ENCODE measurements at regions not wholly inside any gene's neighbourhood (a gene's known extent, or its start where the extent isn't known, plus 50 kb on each side); places are given as distances from the start of the nearest gene placed in this dataset.
"Not testable (repeated sequence)": the region's sequence is repeated elsewhere in the genome, so short reads cannot be mapped to it uniquely, and the experiment has no call there.

DNA sequence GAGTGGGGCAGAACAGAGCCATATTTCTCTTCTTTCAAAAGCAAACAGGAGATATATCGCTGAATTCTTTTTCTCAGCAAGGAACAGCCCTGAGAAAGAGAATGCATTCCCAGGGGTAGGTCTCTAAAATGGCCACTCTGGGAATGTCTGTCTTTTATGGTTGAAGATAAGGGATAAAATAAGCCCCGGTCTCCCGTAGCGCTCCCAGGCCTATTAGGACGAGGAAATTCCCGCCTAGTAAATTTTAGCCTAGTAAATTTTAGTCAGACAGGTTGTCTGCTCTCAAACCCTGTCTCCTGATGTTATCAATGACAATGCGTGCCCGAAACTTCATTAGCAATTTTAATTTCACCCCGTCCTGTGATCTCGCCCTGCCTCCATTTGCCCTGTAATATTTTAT lies 73.9 kb upstream of the WIPF1 start:
- DNase-seq (ENCODE audit: low spot score); intact Hi-C loops (cut with DNase I): not testable (repeated sequence)

DNA sequence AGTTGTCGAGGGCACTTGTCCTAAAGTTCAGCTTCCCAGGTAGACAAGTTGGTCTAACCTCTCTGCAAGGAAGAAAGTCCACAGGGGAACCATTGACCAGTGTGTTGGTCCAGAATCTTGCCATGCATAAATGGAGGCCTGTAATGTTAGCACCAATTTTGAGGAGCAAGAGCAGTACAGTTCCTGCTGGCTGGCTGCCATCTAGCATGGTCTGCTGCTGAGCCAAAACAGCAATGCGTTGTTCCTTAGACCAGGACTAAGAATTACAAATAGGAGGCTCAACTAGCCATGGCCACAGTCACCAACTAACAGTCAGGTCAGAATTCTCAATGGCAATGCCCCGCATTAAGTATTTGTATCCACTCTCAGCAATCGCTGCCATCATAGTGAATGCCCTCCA lies 72.8 kb upstream of the WIPF1 start:
- intact Hi-C loops (cut with DNase I), result no loop called here

DNA sequence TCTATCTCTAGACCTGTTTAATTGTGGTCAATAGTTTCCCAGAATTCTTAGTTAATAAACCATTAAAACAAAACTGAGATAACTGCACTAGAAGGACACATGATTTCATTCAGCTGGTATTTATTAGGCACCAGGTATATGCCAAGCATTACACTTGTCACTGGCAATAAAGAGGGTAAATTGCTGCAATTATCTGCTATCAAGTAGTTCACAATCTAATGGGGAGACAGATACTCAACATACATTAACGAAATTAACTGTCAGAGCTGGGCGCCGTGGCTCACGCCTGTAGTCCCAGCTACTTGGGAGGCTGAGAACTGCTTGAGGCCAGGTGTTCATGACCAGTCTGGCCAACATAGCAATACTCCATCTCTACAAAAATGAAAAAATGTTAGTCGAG lies 71.7 kb upstream of the WIPF1 start:
- intact Hi-C loops (cut with DNase I), result no loop called here
- no peak for DNase-seq (ENCODE audit: low spot score)

More for the DNA sequence above, 72.8 kb upstream of the WIPF1 start:
- DNase-seq (ENCODE audit: low spot score), result no peak

DNA sequence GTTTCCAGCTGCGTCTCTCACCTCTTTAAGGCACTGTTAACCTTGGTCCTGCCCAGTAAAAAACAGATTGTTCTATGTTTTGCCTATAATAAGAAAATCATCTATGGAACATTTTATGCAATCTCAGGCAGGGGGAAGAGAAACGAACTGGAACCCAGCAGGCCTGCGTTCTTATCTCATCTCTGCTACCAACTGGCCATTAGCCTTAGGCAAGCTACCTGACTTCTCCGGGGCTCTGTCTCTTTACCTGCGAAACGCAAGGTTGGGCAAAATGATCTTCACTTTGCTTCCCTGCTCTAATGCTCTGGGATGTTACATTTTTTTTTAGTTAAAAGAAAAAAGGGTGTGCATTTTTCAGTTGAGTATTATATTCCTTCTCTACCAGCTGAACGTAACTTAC lies 70.5 kb upstream of the WIPF1 start:
- DNase-seq (ENCODE audit: low spot score), result no peak
- intact Hi-C loops (cut with DNase I), result no loop called here

DNA sequence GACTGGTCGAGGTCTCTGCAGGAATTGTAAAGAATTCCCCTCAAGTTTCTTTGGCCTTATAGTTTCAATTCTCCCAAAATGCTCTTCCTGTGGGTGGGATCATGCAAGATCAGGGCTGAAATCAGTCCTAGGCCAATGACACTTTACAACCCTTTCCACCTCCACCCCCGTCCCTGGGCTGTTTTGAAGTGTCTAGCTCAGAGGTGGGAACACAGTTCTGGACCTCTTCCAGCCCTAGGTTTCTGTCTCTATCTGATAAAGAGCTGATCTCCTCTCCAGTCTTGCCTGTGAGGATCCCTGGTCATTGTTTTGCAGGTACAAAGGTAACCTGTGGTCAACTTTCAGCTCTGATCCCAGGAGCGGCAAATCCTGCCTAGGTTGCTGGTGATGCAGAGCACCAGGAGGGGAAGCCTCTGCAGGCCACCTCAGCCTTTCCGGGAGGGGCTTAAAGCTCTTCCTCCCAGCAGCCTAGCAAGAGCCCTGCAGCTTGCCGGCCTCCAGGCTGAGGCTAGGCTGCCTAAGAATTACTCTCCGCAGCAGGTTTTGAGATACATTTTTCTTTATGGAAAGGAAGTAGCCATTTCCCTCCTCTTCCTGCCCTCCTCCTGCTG lies 69.8 kb upstream of the WIPF1 start:
- DNase-seq (ENCODE audit: low spot score), result no peak
- intact Hi-C loops (cut with DNase I), result no loop called here

DNA sequence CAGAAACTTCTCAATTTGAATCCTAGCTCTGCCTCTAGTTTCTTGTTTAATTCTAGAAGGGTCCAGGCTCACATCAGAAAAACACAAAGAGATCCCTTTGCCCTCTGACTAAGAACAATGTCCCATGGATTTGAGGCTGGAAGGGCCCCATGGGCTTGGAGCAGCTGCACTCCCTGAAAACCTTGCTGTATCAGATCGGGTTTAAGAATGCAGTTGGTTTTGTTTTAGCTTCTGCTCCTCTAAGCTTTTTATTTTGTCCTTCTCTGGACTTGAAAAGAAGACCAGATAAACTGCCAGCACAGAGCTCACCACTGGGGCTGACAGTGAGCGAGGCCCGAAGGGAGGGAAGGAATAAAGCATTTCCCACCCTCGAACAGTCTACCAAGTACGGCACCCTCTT lies 69.2 kb upstream of the WIPF1 start:
- intact Hi-C loops (cut with DNase I), result no loop called here
- DNase-seq (ENCODE audit: low spot score), result no peak

DNA sequence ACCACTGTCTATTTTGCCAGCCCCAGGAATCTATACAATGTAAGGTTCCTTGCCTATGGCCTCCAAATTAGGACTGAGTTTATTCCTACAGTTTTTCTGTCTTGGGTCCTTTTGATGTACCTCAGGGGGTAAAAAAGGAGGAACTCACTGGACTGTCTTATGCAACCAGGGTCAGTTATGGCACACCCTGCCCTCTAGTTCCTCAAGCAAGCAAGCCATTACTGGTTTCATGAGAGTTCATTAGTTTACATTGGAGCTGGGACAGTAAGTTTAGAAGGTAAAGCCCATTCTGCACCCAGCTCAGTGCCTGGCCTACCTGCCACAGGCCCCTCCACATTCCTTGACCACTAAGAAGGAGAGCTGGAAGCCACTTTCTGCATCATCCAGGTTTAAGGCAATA lies 68.7 kb upstream of the WIPF1 start:
- intact Hi-C loops (cut with DNase I), result no loop called here
- DNase-seq (ENCODE audit: low spot score), result no peak

DNA sequence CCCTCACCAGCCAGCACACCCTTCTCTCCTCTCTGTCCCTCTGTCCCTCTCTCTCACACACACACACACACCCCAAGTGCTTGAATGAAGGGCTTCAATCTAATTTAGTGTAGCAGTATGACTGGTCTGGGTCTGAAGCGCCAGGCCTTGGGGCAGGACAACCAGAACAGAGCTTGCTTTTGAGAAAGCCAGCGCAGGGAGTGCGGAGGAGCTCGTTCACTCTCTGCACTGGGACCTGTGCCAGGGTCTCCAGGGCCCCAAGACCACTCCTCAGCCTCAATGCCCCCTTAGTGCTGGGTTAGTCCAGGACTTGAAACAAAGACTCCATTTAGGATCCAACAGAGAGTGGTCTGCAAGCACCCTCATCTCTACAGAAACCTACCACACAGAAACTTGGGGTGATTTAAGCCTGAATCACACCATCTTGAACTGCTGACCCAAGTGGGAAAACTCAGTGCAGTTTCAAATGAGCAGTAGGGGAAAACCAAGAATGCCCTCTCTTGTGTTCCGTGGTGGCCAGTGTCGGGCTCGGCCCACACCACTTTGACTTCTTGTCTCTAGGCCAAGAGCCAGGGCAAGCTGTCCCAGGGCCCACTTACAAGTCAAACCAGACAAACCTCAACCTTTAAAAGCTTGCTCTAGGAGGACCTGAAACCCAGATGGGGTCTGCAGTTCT lies 66.6 kb upstream of the WIPF1 start:
- intact Hi-C loops (cut with DNase I), result no loop called here
- no peak for DNase-seq (ENCODE audit: low spot score)

DNA sequence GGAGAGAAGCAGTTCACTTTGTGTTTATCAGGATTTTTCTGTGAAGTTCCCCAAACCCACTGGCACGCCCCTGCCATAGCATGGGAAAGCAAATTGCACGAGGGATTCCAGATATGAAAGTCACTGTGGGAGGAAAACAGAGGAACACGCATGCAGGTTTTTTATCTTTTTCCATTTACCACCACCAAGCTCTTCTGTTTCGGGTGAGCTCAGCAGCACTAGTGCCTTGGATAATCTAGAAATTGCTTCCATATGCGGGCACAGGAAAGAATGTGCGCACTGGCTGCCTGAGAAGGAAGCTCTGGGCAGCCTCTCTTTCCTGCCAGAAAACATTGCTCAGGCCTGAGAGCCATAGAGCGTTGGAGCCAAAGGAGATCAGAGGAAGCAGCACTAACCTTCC lies 65.9 kb upstream of the WIPF1 start:
- DNase-seq (ENCODE audit: low spot score), result no peak
- intact Hi-C loops (cut with DNase I), result no loop called here

DNA sequence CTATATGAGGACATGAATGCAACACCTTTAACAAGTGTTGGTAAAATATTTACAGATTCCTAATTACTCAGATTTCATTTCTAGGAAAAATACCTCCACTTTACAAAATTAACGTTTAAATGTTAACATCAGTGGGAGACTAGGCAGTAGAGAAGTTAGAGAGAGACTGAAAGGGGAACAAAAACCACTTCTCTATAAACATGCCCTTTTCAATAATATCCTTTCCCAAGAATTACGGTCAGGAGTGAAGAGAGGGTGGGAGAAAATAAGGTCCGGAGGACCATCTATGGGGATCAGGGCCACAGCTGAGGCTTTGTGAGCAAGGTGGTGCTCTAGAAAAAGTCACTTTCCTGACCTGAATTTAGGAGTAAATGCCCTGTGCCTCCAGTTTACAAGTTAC lies 65.3 kb upstream of the WIPF1 start:
- no peak for DNase-seq (ENCODE audit: low spot score)
- intact Hi-C loops (cut with DNase I), result no loop called here

DNA sequence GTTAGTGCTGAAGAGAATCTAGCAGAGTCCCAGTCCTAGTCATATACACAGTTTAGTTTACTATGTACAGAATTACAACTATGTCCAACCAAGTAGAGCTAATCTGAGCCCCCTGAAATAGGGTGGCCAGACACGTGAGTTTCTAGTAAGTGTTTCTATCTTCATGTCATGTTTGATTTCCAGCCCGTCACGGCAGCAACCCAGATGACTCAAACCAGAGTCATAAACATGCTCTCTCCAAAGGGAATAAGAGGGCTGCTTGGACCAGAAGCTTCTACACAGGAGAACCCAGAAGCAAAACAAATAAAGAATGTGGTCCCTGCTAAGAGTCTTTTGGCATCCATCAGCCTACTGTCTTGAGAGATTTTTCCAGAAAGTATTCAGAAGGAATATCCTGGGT lies 64.9 kb upstream of the WIPF1 start:
- no peak for DNase-seq (ENCODE audit: low spot score)
- intact Hi-C loops (cut with DNase I), result no loop called here

DNA sequence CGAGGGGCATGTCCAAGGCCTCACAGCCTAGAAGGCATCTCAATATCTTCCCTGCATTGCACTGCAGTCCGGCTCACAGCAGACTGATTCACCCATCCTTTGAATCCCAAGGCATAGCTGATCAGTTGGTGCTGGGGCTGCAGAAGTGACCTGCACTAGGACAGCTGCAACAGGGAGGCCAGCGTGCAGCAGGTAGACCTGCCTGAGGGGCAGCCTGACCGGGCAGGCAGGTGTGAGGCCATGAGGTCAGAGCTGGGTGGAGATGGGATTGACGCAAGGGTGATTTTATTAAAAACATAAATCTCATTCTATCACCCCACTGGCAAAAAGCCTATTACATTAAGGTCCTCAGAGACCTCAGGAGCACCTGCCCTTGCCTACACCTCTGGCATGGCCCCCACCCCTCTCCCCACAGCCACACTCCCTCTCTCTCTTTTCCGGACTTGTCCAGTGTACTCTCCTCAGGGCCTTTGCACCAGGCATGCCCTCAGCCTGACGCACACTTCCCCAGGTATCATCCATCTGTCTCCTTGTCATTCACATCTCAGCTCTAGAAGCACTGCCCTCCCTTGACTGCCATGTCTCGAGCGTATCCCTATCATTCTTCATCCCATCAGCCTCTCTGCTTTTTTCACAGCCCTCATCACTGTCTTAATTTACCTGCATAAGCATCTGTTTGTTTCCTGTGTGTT lies 63.5 kb upstream of the WIPF1 start:
- intact Hi-C loops (cut with DNase I), result no loop called here
- no peak for DNase-seq (ENCODE audit: low spot score)

DNA sequence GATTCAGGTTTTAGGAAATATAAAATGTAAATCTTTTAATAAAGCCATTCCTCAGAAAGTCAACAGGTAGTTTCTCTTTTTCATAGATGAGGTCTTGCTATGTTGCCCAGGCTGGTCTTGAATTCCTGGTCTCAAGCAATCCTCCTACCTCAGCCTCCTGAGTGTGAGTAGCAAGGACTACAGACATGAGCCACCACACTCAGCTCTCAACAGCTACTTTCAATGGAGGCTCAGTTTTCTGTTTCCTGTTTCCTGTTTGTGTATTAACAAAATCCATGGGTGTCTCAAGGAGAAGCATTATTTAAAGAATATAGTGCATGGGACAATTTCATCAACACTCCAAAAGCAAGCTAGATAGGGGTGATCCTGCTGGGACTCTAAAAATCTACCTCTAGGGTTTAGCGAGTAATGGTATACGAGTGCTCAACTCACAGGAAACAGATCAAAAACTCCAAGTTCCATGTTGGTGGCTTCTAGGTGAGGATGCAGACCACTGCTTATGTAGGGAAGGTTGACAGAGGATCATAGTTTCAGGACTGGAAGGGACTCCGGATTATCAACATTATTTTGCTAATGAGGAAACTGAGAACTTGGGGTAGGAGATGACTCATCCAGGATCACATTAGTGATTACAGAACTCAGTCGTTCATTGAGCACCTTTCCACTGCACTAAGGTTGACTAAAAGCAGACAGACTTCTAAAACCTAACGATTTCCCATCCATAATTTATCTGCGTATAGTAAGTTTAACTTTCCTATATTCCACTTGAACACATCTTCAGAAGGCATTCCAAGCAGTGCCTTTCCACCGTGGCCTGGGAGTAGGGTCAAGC lies 61.7 kb upstream of the WIPF1 start:
- no peak for DNase-seq (ENCODE audit: low spot score)

DNA sequence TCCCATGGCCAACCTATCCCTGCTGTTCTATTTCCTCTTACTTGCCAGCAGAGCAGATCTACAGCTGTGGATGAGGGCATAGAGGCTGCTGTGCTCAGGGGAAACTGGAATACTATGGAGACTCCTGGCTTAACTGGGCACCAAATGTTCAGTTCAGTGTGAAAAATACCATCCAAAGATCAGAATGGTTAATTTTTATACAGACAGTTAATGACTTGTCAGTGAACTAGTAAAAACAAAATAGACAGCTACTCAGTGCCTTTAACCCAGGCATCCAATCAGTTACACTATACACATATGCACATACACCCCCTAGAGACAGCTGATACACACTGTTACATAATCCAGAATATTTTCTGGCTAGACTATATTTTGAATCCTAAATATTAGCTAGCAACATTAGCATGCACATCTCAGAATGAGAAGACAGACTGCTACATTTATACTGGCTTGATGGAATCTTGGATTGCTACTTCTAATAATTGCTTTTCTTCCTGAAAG lies 59.1 kb upstream of the WIPF1 start:
- intact Hi-C loops (cut with DNase I), result no loop called here
- no peak for DNase-seq (ENCODE audit: low spot score)

More for the DNA sequence above, 61.7 kb upstream of the WIPF1 start:
- intact Hi-C loops (cut with DNase I), result no loop called here

DNA sequence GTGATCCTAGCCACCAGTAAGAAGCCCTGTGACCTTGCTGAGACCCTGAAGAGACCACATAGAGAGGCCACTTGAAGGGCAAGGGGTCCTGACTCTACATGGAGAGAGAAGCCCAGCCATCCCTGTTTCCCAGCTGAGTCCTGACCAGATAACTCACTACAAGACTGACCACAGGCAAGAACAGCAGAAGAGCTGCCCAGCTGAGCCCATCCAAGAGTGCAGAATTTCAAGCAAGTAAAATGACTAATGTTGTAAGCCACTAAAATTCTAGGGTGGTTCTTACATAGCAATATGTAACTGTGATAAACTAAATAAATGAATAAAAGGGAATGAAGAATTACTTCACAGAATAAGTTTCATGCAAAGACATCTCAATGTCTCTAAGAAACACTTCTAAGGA lies 58.4 kb upstream of the WIPF1 start:
- no peak for DNase-seq (ENCODE audit: low spot score)
- intact Hi-C loops (cut with DNase I), result no loop called here

DNA sequence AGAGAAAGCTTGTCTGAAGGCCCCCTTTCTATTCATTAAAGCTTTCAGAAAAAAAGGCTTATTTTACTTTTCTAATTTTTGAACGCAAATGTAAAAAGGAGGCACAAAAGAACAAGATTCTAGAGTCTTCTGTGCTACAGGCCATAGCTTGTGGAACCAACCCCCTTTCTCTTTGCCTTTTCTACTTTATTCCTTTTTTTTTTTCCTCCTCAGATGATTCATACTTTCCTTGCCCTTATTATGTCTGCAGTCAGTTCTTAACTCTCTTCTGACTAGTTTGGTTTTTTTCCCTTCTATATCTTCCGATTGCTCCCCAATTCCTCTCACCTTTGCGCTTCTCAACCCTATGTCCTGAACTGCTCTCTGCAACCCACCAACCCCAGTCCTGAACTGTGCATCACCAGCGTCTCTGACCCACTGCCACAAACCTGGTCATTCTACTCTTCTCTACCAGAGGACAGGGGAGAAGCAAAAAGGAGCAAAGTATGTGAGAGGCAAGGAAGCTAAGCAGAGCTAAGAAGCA lies 56.9 kb upstream of the WIPF1 start:
- no peak for DNase-seq (ENCODE audit: low spot score)
- intact Hi-C loops (cut with DNase I), result no loop called here

DNA sequence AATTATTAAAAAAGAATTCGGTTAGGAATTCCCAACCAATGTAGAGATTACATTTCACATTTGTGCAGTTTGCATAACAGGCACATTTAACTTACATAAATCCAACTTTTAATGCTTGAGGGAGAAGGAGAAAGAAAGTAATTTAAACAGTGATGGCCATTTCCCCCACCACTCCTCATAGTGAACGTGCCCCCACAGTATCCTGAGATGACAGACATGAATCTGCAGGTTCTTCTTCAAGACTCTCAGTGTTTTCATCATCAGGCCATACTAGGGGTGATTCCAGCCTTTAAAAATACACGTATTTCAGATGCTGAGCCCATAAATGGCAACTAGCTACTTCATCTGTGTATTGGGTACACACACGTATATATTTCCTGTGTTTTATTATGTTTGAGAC lies 51.3 kb upstream of the WIPF1 start:
- intact Hi-C loops (cut with DNase I), result no loop called here
- DNase-seq (ENCODE audit: low spot score), result no peak
